Large intestine (tissue), 3 donors: ENCODE measurements at regions not wholly inside any gene's neighbourhood (a gene's known extent, or its start where the extent isn't known, plus 50 kb on each side); places are given as distances from the start of the nearest gene placed in this dataset.
"Not testable (repeated sequence)": the region's sequence is repeated elsewhere in the genome, so short reads cannot be mapped to it uniquely, and the experiment has no call there.

Source experiments
- DNase-seq, 2 donors: peaks; one replicate each; pipeline versions ENCODE4 v3.0.0 to v3.0.0-alpha.2; 2013
- H3K27ac ChIP-seq: one replicate; pipeline ENCODE4 v1.5.1; 2013; ENCODE audit warnings: low read length
- H3K27me3 ChIP-seq: 2 replicates; pipeline ENCODE4 v1.6.1; 2013; ENCODE audit warnings: low read length; ENCODE audit not compliant: control insufficient read depth, insufficient read depth
- H3K36me3 ChIP-seq: 2 replicates; pipeline ENCODE4 v1.6.1; 2013; ENCODE audit warnings: low read length; ENCODE audit not compliant: control insufficient read depth, insufficient read depth
- H3K4me1 ChIP-seq: one replicate; pipeline ENCODE4 v1.6.1; 2013; ENCODE audit warnings: low read length; ENCODE audit not compliant: control insufficient read depth, insufficient read depth
- H3K4me3 ChIP-seq: one replicate; pipeline ENCODE4 v1.5.1; 2013; ENCODE audit warnings: low read length
- H3K9me3 ChIP-seq: one replicate; pipeline ENCODE4 v1.6.1; 2013; ENCODE audit warnings: mild to moderate bottlenecking, low read depth, low read length, moderate library complexity; ENCODE audit not compliant: control insufficient read depth
- WGBS: methylation state at CpG from one replicate; pipeline ENCODE4 v1.1.5; 2013; ENCODE audit warnings: low lambda C conversion rate; ENCODE audit not compliant: insufficient coverage; 5-methylcytosine and 5-hydroxymethylcytosine counted together

DNA sequence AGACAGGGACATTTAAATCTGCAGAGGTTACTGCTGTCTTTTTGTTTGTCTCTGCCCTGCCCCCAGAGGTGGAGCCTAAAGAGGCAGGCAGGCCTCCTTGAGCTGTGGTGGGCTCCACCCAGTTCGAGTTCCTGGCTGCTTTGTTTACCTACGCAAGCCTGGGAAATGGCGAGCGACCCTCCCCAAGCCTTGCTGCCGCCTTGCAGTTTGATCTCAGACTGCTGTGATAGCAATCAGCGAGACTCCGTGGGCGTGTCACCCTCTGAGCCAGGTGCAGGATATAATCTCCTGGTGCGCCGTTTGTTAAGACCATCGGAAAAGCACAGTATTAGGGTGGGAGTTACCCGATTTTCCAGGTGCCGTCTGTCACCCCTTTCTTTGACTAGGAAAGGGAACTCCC lies 93.3 kb downstream of the ANKRD30BL start:
- not testable (repeated sequence) for H3K27me3 ChIP-seq, H3K27ac ChIP-seq, DNase-seq, H3K9me3 ChIP-seq, H3K36me3 ChIP-seq, H3K4me1 ChIP-seq, H3K4me3 ChIP-seq
- WGBS = no CpG with 5 or more reads among the region's 13 CpGs

DNA sequence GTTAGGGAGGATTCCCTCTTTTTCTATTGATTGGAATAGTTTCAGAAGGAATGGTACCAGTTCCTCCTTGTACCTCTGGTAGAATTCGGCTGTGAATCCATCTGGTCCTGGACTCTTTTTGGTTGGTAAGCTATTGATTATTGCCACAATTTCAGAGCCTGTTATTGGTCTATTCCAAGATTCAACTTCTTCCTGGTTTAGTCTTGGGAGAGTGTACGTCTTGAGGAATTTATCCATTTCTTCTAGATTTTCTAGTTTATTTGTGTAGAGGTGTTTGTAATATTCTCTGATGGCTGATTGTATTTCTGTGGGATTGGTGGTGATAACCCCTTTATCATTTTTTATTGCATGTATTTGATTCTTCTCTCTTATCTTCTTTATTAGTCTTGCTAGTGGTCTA lies 96.4 kb downstream of the ANKRD30BL start:
- not testable (repeated sequence) for H3K27me3 ChIP-seq, DNase-seq, H3K9me3 ChIP-seq, H3K27ac ChIP-seq, H3K4me3 ChIP-seq, H3K4me1 ChIP-seq, H3K36me3 ChIP-seq
- no CpG with 5 or more reads among the region's 2 CpGs for WGBS

GRCh38 chr2:132039609-132040236 lies 122.0 kb downstream of the ANKRD30BL start:
- not testable (repeated sequence) for H3K9me3 ChIP-seq, H3K4me3 ChIP-seq, H3K36me3 ChIP-seq, DNase-seq, H3K27ac ChIP-seq, H3K4me1 ChIP-seq
- WGBS = no CpG with 5 or more reads among the region's 5 CpGs
- H3K27me3 ChIP-seq = peaks cover 31% of the 10 kb centered on the region

DNA sequence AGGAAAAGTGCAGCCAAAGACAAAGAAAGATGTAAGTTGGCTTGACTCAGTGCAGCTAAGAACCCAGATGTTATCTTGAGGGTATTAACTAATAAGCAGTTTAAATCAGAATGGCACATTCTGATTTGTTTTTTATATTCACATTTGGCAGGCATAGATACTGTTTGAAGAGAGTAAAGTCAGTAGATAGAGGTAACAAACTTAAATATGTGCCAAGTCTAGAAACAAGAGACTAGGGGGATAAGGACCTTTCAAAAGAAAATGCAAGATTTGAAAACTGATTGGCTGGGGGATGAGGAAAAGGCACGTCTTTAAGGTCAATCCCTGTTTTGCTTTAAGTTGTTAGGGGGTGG lies 122.9 kb downstream of the ANKRD30BL start:
- not testable (repeated sequence) for H3K27ac ChIP-seq, DNase-seq, H3K9me3 ChIP-seq, H3K36me3 ChIP-seq, H3K4me1 ChIP-seq
- Histone ChIP-seq H3K4me3 (peak overlapping the region; percentile 53), H3K27me3 (peaks cover 31% of the 10 kb centered on the region)
- WGBS = 0% methylated on average over 1 of the region's 1 CpG

GRCh38 chr2:132038179-132038882 lies 123.4 kb downstream of the ANKRD30BL start:
- Histone ChIP-seq H3K36me3 (no peaks in the 10 kb centered on the region), H3K9me3 (peaks cover 9% of the 10 kb centered on the region), H3K27me3 (peaks cover 29% of the 10 kb centered on the region), H3K4me1 (no peaks in the 10 kb centered on the region), H3K4me3 (peak overlapping the region; percentile 53), H3K27ac (peak overlapping the region; percentile 36)
- no CpG with 5 or more reads among the region's 84 CpGs for WGBS
- no peak for DNase-seq

DNA sequence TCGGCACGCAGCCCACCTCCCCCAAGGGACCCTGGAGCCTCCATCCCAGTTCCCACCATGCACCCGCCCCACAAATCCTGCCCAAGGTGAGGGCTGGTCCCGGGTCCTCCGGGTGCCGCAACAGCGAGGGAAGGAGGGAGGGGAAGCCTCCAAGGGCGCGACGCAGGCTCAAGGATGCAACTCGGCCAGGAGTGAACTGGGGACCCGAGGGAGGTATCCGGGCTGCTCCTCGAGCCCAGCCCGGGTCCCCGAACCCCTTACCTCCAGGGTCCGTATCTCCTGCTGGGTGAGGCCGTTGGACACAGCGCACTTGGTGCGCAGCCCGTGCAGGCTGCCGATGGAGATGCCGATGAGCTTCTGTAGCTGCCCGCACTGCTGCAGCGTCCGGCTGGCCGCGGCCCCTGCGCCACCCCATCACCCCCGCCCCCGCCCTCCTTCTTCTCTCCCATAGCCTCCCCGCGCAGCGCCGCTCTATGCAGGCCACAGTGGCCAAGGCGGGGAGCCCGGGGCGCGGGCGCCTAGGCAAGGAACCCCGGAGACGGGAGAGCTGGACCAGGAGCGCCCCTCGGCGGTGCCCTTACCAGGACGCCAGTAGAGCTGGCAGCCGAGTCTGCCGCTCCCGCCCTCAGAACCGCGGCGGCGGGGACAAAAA lies 124.1 kb downstream of the ANKRD30BL start:
- Histone ChIP-seq H3K36me3 (no peaks in the 10 kb centered on the region), H3K27me3 (peaks cover 29% of the 10 kb centered on the region), H3K9me3 (peaks cover 9% of the 10 kb centered on the region), H3K27ac (peak overlapping the region; percentile 36), H3K4me1 (no peaks in the 10 kb centered on the region), H3K4me3 (peak overlapping the region; percentile 53)
- no CpG with 5 or more reads among the region's 53 CpGs for WGBS
- peak; percentile 2 to 7 for DNase-seq

GRCh38 chr2:132034646-132035045 lies 127.1 kb downstream of the ANKRD30BL start:
- H3K27me3 ChIP-seq = peaks cover 26% of the 10 kb centered on the region
- no peak for DNase-seq
- H3K27ac ChIP-seq = no peak overlapping the region
- no peaks in the 10 kb centered on the region for H3K4me1 ChIP-seq
- no peak overlapping the region for H3K4me3 ChIP-seq
- WGBS = 44% methylated on average over 2 of the region's 2 CpGs
- H3K36me3 ChIP-seq = no peaks in the 10 kb centered on the region
- H3K9me3 ChIP-seq = peaks cover 9% of the 10 kb centered on the region

DNA sequence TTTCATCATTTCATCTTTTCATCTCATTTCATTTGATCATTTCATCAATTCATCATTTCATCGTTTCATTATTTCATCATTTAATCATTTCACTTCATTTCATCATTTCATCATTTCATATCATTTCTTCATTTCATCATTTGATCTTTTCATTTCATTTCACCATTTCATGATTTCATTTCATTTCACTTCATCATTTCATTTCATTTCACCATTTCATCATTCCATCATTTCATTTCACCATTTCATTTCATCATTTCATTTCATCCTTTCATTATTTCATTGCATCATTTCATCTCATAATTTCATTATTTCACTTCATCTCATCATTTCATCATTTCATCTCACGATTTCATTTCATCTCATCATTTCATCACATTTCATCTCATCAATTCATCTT lies 127.8 kb downstream of the ANKRD30BL start:
- no peak overlapping the region for H3K4me3 ChIP-seq
- no peak for DNase-seq
- 68% methylated on average over 2 of the region's 2 CpGs for WGBS
- no peaks in the 10 kb centered on the region for H3K36me3 ChIP-seq
- no peak overlapping the region for H3K27ac ChIP-seq
- H3K4me1 ChIP-seq = no peaks in the 10 kb centered on the region
- H3K27me3 ChIP-seq = peaks cover 23% of the 10 kb centered on the region
- peaks cover 9% of the 10 kb centered on the region for H3K9me3 ChIP-seq

DNA sequence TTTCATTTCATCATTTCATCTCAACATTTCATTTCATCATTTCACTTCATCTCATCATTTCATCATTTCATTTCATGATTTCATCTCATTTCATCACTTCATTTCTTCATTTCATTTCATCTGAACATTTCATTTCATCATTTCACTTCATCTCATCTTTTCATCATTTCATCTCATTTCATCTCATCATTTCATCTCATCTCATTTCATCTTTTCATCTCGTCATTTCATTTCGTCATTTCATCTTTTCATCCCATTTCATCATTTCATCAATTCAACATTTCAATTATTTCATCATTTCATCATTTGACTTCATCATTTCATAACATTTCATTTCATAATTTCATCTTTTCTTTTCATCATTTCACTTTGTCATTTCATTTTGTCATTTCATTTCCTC lies 128.4 kb downstream of the ANKRD30BL start:
- 86% methylated on average over 2 of the region's 2 CpGs for WGBS
- H3K9me3 ChIP-seq = peaks cover 9% of the 10 kb centered on the region
- H3K4me1 ChIP-seq = no peaks in the 10 kb centered on the region
- H3K4me3 ChIP-seq = no peak overlapping the region
- no peaks in the 10 kb centered on the region for H3K36me3 ChIP-seq
- H3K27me3 ChIP-seq = peaks cover 17% of the 10 kb centered on the region
- DNase-seq = no peak
- H3K27ac ChIP-seq = no peak overlapping the region

GRCh38 chr2:132012046-132012445 lies 149.7 kb downstream of the ANKRD30BL start:
- not testable (repeated sequence) for H3K4me3 ChIP-seq, H3K4me1 ChIP-seq, H3K9me3 ChIP-seq, DNase-seq, H3K27ac ChIP-seq, H3K36me3 ChIP-seq
- no CpG with 5 or more reads among the region's 1 CpG for WGBS
- H3K27me3 ChIP-seq = peaks cover 15% of the 10 kb centered on the region
